ENCODE measurements at regions not wholly inside any gene's neighbourhood (a gene's known extent, or its start where the extent isn't known, plus 50 kb on each side); places are given as distances from the start of the nearest gene placed in this dataset.
"Not testable (repeated sequence)": the region's sequence is repeated elsewhere in the genome, so short reads cannot be mapped to it uniquely, and the experiment has no call there.

DNA sequence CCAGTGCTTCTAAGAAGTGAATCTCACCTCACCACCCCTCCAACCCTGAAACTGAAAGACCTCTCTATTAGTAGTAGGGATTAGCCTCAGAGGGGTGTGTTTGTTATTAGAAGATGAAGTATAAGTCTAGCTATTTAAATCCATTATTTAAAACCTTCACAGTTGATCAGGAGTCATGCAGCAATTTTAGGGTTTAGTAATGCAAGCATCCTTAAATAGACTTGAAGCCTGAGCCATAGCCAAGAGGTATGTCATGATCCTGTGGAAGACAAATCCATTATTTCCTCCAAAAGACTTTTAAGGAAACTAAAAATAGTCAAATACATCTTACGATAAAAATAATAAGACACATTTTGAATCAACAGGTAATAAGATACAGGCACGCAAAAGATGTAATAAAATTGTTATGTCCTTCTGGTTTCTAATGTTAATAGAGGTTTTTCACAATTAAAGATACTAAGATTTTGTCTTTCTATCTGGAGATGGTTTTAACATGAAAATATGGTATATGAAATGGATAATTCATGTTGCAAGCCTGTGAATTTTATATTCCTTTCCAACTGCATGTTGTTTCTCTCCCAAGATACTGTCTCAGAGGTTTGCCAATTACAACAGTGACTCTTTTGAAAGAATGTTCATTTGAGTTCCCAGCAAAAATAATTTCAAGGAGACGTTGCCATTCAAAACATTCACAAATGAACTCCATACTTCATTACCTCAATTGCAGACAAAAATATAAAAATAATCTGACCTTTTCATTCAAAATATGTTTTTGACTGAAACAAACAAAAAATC is 68.0 kb downstream of the LUZP4 start:
- in situ Hi-C loops (cut with HindIII; ENCODE audit: low sequenced_read_pairs): no loop called here

DNA sequence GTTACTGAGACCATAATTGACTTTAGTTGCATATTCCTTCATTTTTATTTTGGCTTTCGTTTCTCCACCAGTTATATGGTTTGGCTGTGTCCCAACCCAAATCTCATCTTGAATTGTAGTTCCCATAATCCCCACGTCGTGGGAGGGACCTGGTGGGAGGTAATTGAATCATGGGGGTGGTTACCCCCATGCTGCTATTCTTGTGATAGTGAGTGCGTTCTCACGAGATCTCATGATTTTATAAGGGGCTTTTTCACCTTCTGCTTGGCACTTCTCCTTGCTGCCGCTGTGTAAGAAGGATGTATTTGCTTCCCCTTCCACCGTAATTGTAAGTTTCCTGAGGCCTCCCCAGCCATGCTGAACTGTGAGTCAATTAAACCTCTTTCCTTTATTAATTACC is 70.0 kb downstream of the LUZP4 start:
- in situ Hi-C loops (cut with HindIII; ENCODE audit: low sequenced_read_pairs): not testable (repeated sequence)

DNA sequence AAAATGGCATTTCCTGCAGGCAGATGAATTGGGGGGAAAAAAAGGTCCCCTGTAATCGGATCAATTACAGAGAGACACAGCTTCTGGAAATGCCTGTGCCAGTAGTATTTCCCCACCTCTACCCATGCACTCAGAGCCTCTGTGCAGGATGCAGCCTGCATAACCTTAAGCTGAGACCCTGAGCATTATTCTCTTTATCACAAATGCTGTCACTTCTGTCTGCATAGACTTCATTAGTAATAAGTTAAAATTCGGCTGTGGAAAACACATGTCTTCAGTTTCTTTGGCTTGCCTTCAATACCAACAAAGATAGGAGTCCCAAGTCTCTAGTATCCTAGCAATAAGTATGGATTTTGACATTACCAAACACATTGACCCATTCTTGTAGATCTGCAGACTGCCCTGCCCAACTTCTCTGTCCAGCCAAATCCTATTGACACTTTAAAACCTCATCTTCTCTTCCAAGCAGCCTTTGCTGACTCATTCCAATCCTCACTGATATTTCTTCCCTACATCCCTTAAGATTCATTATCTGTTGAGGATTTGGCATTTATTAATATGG is 70.8 kb downstream of the LUZP4 start:
- in situ Hi-C loops (cut with HindIII; ENCODE audit: low sequenced_read_pairs): no loop called here

DNA sequence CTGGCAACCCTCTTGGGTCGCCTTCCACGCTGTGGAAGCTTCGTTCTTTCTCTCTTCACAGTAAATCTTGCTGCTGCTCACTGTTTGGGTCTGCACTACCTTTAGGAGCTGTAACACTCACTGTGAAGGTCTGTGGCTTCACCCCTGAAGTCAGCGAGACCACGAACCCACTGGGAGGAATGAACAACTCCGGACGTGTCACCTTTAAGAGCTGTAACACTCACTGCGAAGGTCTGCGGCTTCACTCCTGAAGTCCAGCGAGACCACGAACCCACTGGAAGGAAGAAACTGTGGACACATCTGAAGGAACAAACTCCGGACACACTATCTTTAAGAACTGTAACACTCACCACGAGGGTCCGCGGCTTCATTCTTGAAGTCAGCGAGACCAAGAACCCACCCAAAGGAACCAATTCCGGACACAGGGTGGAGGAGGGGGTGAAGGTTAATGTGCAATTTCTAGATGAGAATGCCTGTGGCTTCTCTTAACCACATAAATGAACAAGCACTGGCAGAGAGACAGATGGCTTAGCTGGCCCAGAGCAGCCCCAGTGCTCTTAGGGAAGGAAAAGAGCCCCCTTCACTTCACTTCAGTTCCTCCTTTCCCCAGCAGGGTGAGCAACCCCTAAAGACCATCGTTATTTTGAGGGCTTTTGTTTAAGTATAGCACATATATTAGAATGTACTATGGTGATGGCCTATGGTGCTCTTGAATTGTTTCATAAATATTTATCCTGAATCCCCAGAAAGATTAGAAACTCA is 73.0 kb downstream of the LUZP4 start:
- in situ Hi-C loops (cut with HindIII; ENCODE audit: low sequenced_read_pairs): no loop called here

DNA sequence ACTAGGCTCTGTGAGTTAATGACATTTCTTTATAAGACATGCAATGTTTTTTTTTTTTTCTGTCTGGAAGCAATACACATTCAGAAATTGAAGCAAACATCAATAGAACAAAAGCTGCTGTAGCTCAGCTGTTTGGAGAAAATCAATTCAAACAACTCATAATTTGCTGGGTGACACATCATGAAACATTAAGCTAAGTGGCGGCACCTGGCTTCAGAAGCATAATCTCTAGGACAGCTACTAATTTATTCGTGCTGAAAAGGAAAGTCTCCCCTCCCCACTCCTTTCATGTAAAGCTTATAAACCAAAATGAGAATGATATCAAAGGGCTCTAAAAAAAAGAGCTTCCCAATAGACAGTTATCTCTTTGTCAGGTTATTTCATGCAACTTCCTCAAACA is 73.9 kb downstream of the LUZP4 start:
- in situ Hi-C loops (cut with HindIII; ENCODE audit: low sequenced_read_pairs): no loop called here

DNA sequence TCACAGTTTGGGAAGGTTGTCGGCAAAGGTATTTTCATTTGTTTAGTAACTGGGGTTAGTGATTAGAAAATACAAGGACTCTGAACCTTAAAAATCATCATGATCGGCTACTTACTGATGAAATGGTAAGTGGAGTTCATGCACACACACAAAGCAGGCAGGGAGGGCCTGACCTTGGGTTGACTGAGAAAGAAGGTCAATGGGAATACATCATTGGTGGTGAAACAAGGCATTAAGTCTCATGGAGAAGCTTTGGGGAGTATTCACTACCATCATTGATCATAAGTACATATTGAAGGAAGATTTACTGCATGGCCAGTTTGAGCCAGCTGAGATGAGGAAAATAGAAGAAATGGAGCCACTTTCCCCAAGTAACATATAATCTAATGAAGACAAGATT is 74.4 kb downstream of the LUZP4 start:
- in situ Hi-C loops (cut with HindIII; ENCODE audit: low sequenced_read_pairs): no loop called here

DNA sequence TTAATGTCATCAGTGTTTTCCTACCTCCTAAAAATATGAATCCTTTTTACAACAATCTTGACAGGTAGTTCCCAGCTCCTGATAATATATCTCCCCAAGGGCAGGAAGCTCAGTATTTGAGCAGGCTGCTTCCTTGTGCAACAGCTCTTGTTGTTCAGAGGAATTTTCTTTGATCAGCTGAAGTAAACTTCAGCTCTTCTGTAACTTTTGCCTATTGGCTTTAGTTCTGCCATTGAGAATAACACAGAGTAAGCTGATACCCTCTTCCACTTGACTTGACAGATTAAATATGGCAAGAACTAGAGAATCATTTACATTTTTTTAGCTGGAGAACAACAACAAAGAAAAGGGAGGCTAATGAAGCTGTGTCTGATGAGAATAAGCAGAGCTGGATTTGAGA is 75.2 kb downstream of the LUZP4 start:
- in situ Hi-C loops (cut with HindIII; ENCODE audit: low sequenced_read_pairs): no loop called here

DNA sequence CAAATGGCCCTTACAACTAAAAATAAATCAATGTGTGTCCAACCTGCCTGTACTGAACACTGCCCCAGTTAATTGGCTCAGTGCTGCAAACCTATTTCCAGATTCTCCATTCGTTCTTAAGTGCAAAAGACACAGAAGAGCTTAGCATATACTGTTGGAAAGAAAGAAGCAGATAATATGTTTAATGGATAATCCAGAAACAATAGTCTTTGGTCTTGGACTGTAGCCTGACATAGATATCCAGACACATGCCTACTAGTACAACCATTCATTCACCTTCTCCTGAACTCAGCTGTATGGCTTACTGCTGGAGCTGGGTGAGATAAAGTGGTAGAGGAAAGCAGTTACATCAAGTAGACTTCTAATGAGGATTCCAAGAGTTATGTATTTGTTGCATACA is 77.0 kb downstream of the LUZP4 start:
- in situ Hi-C loops (cut with HindIII; ENCODE audit: low sequenced_read_pairs): no loop called here

DNA sequence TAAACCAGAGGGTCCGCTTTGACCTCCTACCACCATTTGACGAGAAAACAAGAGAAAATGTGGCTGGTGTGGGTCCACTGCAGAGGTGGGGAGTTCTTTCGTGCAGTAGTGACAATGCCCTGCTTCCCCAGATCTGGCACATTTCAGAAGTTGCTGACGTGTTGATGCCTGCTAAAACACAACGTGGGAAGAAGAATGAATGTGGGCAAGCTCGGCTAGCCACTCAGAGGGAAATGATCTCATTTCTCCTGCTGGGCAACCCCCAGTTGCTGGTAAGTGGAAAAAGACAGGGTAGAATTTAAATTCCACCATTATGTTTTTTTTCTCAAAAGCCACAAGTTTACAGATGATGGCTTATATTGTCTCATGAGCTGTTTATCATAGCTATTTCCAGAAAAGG is 77.9 kb downstream of the LUZP4 start:
- in situ Hi-C loops (cut with HindIII; ENCODE audit: low sequenced_read_pairs): no loop called here

DNA sequence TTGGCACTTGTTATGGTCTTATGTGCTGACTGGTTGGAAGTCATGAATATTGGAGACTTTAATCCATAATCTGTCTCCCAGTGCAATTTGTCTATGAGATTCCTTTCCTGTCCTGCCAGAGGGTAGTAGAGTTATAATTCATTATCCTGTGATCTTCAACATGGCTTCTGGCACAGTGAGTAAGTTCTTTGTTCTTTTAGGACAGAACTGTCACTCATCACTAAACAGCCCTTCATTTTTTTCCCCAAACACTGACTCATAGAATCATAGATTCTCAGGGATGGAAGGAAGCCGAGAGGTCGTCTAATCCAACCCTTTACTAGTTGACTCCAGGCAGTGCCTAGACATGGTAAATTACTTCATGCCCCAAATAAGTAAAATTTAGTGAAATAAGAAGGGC is 78.4 kb downstream of the LUZP4 start:
- in situ Hi-C loops (cut with HindIII; ENCODE audit: low sequenced_read_pairs): no loop called here

DNA sequence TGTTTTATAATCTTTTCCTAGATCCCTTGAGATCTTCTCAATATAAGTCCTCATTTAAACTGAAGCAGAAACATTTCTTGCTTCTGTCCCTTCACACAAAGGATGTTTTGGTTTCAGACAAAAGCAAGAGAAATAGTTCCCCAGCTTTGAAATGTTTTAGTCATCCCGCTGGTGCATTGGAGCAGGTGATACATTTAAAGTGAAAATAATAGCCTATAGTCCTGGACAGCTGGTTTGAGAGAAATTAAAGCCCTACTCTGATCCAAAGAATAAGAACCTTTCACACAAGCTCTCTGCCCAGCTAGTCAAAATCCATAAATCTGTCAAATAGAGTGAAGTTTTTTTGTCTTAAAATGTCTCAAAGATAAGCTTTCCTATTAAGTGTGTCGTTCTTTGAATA is 79.4 kb downstream of the LUZP4 start:
- in situ Hi-C loops (cut with HindIII; ENCODE audit: low sequenced_read_pairs): no loop called here

DNA sequence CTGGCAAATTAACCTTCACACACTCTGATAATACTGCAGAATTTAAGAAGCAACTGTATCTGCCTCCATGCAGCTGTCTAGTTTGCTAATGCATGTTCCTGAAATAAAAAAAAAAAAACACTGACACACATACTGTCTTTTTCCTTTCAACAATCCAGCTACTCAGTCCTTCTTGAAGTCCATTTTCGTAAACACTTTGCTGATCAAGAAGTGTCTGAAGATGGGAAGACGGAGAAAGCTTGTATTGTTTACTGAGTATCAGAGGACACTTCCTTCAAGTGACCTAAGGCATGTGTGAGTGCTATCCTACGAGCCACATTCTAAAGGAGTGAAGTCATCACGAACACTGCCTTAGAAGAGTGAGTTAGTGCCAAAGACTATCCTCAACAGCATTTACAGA is 82.6 kb downstream of the LUZP4 start:
- in situ Hi-C loops (cut with HindIII; ENCODE audit: low sequenced_read_pairs): loop anchor here (5.0 kb wide), 1 partner anchor 50 kb away; no protein-coding TSS in a partner anchor

DNA sequence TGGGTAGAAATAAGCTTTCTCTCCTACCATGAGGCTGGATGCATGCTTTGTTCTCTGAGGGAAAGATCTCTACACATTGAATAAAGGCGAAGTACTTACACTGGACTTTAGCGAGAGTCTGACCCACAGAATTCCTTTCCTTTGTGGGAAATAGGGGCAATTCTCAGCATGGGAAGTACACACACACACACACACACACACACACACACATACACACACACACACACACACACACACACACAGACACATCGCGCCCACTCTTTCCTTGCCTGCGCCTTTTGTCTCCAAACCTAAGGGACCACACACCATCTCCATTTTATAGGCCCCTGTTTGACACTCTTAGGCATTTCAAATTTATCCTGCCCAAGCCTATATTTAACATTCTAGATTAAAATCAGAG is 83.8 kb downstream of the LUZP4 start:
- in situ Hi-C loops (cut with HindIII; ENCODE audit: low sequenced_read_pairs): loop anchor here (5.0 kb wide), 1 partner anchor 49 kb away; no protein-coding TSS in a partner anchor

DNA sequence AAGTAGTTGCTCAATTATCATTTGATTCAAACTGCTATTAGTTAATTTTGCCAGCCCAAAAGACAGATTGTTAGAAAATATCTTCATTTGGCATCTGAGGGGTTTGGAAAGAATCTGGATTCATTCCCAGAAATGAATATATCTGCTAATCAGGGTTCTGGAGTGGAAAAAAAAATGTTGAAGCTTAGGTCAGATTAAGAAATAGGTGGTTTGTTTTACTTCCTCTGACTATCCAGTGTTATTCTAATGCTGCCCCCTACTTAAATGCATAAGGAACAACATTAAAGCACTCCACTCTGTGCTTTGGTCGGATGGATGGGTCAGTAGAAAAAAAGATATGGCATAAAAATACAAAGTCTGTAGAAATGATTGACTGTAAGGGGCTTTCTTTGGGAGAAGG is 89.0 kb downstream of the LUZP4 start:
- in situ Hi-C loops (cut with HindIII; ENCODE audit: low sequenced_read_pairs): no loop called here

DNA sequence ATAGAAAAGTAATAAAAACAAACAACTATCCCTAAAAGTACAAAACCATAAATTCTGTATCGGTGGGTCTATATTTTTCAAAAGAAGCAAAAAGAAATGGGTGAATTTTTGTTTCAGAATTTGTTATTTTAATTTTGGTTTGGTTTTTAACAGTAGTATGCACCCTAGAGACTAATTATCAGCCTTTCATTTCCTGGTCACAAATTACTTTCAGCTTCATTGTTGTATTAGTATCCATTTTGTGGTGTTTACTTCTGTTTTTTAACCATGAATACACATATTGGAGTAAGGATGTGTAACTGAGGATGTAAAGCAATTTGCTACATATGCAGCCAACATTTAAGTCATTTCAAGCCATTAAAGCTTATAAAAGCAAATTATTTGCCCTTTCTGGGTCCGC is 97.8 kb downstream of the LUZP4 start:
- in situ Hi-C loops (cut with HindIII; ENCODE audit: low sequenced_read_pairs): no loop called here

DNA sequence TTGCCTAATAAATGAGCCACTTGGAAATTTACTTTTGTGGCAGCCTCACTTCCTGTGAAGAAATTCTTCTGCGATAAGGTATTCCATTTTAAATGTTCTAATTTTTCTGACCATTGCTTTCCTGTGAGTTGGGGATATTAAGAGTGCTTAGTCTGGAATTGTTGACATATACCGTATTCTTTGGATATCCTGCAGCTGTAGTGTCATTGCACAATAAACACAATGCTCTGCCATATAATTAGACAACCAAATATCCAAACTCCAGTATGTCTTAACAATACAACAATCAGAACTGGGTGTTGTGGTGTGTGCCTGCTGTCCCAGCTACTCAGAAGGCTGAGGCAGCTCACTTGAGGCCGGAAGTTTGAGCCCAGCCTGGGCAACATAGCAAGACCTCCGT is 99.4 kb downstream of the LUZP4 start:
- in situ Hi-C loops (cut with HindIII; ENCODE audit: low sequenced_read_pairs): no loop called here

DNA sequence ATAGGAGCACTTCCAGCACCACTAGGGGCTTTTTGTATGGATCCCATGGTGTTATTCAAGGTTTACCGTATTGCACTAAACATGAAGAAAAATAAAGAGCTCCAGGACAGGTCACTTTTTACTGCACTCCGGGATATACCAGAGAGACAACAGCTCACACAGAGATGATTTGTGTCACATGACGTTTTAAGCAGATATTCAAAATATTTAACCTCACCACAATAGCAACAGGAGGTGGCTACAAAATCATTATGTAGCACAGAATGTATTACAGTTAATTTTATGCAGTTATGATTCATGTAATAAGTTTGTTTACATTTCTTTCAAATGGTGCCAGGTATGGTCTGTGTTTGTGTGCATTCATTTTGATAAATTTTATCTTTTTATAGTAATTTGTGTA is 100.6 kb downstream of the LUZP4 start:
- in situ Hi-C loops (cut with HindIII; ENCODE audit: low sequenced_read_pairs): no loop called here

DNA sequence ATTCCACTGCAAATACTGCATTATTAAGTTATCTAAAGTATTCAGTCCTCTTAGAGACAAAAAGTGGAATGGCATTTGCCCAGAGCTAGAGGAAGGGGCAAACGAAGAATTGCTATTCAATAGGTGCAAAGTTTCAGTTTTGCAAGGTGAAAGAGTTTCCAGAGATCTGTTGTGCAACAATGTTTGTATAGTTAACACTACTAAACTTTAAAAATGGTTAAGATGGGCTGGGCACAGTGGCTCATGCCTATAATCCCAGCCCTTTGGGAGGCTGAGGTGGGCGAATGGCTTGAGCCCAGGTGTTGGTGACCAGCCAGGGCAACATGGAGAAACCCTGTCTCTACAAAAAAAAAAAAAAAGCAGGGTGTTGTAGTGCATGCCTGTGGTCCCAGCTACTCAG is 102.5 kb downstream of the LUZP4 start:
- in situ Hi-C loops (cut with HindIII; ENCODE audit: low sequenced_read_pairs): no loop called here

DNA sequence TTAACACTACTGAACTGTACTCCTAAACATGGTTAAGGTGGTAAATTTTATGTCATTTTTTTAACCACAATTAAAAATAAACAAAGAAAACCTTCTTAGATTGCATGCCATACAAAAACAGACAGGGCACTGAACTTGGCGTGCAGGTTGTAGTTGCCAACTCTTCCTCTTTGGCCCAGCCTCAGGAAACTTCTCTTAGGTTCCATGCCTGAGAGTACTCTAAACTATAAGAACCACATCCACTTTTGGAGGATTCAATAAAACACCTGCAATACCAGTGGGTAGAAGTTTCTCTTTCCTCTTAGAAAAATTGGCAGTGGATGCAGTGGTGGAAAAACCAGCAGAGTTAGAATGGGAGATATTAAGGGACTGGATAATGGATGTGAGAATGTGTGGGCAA is 103.4 kb downstream of the LUZP4 start:
- in situ Hi-C loops (cut with HindIII; ENCODE audit: low sequenced_read_pairs): no loop called here

DNA sequence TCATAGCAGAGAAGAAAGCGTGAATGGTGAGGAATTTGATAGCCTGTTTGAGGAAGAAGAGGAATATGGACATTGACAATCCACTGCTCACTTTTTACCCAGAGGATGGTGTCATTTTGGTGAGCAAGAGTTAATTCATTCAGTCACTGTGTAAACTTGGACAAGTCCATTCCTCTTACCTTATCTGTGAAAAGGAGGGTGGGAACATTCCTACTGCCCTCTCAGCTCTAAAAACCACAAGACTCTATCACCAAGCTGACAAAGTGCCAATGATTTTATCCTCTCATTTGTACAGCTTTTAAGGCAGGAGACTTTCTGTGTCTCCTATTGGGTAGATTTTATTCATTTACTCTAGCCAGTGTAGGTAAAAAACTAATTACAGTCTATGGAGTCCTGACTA is 103.8 kb downstream of the LUZP4 start:
- in situ Hi-C loops (cut with HindIII; ENCODE audit: low sequenced_read_pairs): no loop called here

DNA sequence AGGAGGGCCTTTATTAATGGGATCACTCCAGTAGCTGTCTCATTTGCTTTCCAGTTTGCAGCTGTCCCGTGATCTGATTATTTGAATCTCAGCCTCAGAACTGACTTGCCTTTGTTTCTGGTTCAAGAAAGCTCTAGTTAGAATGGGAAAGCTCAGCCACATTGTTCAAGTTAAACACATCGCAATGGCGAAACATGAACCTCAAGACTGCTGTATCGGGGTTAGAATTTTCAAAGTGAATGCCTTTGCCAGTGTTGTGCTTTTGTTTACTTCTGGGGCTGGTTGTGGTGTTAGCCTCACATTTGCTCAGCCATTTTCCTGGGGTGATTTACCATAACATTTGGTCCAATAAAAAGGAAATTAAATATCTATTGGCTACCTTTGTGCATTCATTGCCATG is 105.3 kb downstream of the LUZP4 start:
- in situ Hi-C loops (cut with HindIII; ENCODE audit: low sequenced_read_pairs): not testable (repeated sequence)

DNA sequence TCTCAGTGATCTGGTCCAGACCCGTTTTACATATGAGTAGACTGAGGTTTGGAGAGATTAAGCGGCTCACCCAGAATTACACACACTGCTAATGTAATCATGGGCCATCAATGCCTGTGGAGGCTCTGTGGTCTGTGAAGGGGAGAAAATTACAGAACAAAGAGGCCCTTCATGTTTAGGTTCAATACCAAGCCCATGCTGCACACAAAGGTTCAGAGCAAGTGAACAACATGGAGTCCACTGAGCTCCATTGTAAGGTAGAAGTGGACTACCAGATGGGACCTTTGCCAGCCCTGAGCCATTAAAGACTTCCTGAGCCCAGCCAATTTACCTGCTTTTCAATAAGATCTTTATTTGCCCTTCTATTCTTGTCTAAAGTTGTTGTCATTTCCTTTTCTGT is 109.8 kb downstream of the LUZP4 start:
- in situ Hi-C loops (cut with HindIII; ENCODE audit: low sequenced_read_pairs): no loop called here
